Activated CD4-positive, alpha-beta T cell treated with anti-CD3 and anti-CD28 coated beads, Interleukin-2, amount 50 U/mL, for 24 hours (primary cell): ENCODE measurements at regions not wholly inside any gene's neighbourhood (a gene's known extent, or its start where the extent isn't known, plus 50 kb on each side); places are given as distances from the start of the nearest gene placed in this dataset.
"Not testable (repeated sequence)": the region's sequence is repeated elsewhere in the genome, so short reads cannot be mapped to it uniquely, and the experiment has no call there.

Source experiments
- DNase-seq, 2 donors: peaks; one replicate each; pipeline ENCODE4 v3.0.0-alpha.2; 2020; ENCODE audit warnings: low read depth in 1 of 2, low spot score in 1 of 2

GRCh38 chrX:104513162-104513561 lies 52.8 kb upstream of the IL1RAPL2 start:
- no peak for DNase-seq

- DNase-seq = no peak
These were observed 55.2 kb upstream of the IL1RAPL2 start for GRCh38 chrX:104510801-104511200.

GRCh38 chrX:104502460-104502859 lies 63.5 kb upstream of the IL1RAPL2 start:
- DNase-seq = no peak

- DNase-seq = no peak
These were observed 77.2 kb upstream of the IL1RAPL2 start for GRCh38 chrX:104488811-104489210.

GRCh38 chrX:104486691-104487090 lies 79.3 kb upstream of the IL1RAPL2 start:
- no peak for DNase-seq

- no peak for DNase-seq
These were observed 83.2 kb upstream of the IL1RAPL2 start for GRCh38 chrX:104482757-104483156.

GRCh38 chrX:104469771-104470170 lies 96.2 kb upstream of the IL1RAPL2 start:
- no peak for DNase-seq

GRCh38 chrX:104459796-104460195 lies 106.2 kb upstream of the IL1RAPL2 start:
- DNase-seq = no peak

GRCh38 chrX:104457130-104457529 lies 108.9 kb upstream of the IL1RAPL2 start:
- not testable (repeated sequence) for DNase-seq

- DNase-seq = no peak
These were observed 115.7 kb upstream of the IL1RAPL2 start for GRCh38 chrX:104450316-104450715.

GRCh38 chrX:104445591-104445990 lies 120.4 kb upstream of the IL1RAPL2 start:
- no peak for DNase-seq

- DNase-seq = no peak
These were observed 130.8 kb upstream of the IL1RAPL2 start for GRCh38 chrX:104435249-104435648.

GRCh38 chrX:104432321-104432720 lies 133.7 kb upstream of the IL1RAPL2 start:
- no peak for DNase-seq

- no peak for DNase-seq
These were observed 135.3 kb upstream of the IL1RAPL2 start for GRCh38 chrX:104430742-104431119.

GRCh38 chrX:104430072-104430741 lies 135.8 kb upstream of the IL1RAPL2 start:
- no peak for DNase-seq

- DNase-seq = no peak
These were observed 137.8 kb upstream of the IL1RAPL2 start for GRCh38 chrX:104428231-104428630.

GRCh38 chrX:104427693-104428092 lies 138.3 kb upstream of the IL1RAPL2 start:
- no peak for DNase-seq

GRCh38 chrX:104427073-104427472 lies 138.9 kb upstream of the IL1RAPL2 start:
- no peak for DNase-seq

- DNase-seq = no peak
These were observed 145.1 kb upstream of the IL1RAPL2 start for GRCh38 chrX:104420907-104421306.

GRCh38 chrX:104419926-104420325 lies 146.1 kb upstream of the IL1RAPL2 start:
- DNase-seq = no peak

- no peak for DNase-seq
These were observed 146.8 kb upstream of the IL1RAPL2 start for GRCh38 chrX:104419211-104419610.

- no peak for DNase-seq
These were observed 154.2 kb upstream of the IL1RAPL2 start for GRCh38 chrX:104411800-104412199.

GRCh38 chrX:104400387-104400786 lies 145.7 kb upstream of the ESX1 start:
- no peak for DNase-seq
